Activated naive CD4-positive, alpha-beta T cell (primary cell): ENCODE measurements at regions not wholly inside any gene's neighbourhood (a gene's known extent, or its start where the extent isn't known, plus 50 kb on each side); places are given as distances from the start of the nearest gene placed in this dataset.
A peak's percentile ranks its signal among the peaks of the same experiment; 100 is the strongest.

Experiments
- DNase-seq, 4 experiments: peaks; one replicate each; lab custom pipeline; 2025; lab: John Stamatoyannopoulos, UW

GRCh38 chr18:73852789-73853549 is 294.7 kb downstream of the FBXO15 start:
- no peak for DNase-seq

GRCh38 chr18:73850782-73851181 is 296.9 kb downstream of the FBXO15 start:
- no peak for DNase-seq

GRCh38 chr18:73848656-73849055 is 299.0 kb downstream of the FBXO15 start:
- DNase-seq = no peak

DNA sequence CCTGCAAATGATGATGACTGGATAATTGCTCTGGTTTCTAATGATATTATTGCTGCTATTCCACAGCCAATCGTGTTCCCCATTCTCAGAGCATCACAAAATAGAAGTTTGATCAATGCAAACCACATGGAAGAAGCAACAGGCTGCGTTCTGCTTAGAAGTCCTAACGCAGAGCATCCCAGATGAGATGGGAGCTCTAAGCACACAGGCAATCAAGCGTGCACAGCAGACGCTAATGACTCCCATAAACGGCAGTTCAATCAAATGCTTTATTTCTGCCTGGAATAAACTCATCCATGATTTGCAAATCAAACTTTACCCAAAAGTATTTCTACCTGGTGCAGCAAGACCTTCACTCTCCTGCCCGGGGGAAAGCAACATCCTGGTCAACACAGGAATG is 304.2 kb downstream of the FBXO15 start:
- DNase-seq = no peak

- peak in 3 of 4 experiments; percentile 1 to 3 (median 2) for DNase-seq
Measured at GRCh38 chr18:73842795-73843394, 304.7 kb downstream of the FBXO15 start.

DNA sequence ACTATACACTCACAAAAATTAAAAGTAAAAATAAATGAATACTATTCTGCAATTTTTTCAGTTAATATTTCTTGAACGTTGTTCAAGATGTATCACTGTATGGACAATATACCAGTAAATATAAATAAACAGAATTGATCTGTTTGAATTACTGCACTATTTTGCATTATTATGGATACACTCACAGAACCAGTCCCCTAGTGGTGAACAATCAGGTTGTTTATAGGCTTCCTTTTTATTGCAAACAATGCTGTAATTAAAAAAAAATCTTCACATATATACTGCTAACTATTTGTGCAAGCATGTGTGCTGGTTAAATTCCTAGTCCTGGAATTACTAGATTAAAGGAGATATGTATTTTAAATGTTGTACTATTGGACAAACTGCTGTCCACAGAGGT is 306.0 kb downstream of the FBXO15 start:
- DNase-seq = no peak

- DNase-seq = no peak
Measured at GRCh38 chr18:73840319-73840945, 307.2 kb downstream of the FBXO15 start.

GRCh38 chr18:73839441-73839840 is 308.2 kb downstream of the FBXO15 start:
- DNase-seq = no peak

GRCh38 chr18:73838107-73838506 is 309.5 kb downstream of the FBXO15 start:
- no peak for DNase-seq

- DNase-seq = no peak
Measured at GRCh38 chr18:73835656-73836364, 311.8 kb downstream of the FBXO15 start.

- DNase-seq = no peak
Measured at GRCh38 chr18:73835039-73835438, 312.6 kb downstream of the FBXO15 start.

GRCh38 chr18:73831688-73832087 is 315.9 kb downstream of the FBXO15 start:
- DNase-seq = no peak

DNA sequence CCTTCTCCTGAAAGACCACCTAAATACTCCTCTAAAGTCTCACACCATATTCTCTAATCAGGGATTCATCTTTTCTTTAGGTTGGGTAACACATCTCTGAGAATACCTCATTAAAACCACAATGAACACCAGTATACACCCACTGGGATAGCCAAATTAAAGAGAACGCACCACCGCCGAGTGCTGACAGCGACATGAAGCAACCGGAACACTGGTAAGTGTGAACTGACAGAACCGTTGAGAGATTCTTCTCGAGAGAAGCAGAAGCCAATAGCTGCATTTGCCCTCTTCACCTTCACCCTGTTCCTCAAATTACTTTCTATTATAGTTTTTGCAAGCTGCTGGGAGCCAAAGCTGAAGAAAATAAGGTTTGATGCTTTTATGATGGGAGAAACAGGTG is 318.5 kb downstream of the FBXO15 start:
- DNase-seq = no peak

GRCh38 chr18:73827801-73828200 is 319.8 kb downstream of the FBXO15 start:
- no peak for DNase-seq

DNA sequence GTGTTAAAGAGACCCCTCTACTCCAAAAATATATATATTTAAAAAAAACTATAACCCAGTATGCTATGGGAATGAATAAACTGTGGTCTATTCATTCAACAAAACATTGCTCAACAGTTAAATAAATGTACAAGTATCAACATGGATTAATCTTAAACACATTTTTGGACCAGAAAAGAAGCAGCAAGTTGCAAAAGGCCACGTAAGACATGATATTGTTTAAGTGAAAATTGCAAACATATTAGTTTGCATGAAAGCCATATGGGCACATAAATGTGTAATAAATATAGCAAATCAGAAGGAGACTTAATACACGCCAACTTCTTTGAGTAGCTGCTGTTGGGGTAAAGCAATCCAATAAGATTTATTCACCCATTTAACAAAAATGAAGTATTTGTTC is 321.5 kb downstream of the FBXO15 start:
- DNase-seq = no peak

DNA sequence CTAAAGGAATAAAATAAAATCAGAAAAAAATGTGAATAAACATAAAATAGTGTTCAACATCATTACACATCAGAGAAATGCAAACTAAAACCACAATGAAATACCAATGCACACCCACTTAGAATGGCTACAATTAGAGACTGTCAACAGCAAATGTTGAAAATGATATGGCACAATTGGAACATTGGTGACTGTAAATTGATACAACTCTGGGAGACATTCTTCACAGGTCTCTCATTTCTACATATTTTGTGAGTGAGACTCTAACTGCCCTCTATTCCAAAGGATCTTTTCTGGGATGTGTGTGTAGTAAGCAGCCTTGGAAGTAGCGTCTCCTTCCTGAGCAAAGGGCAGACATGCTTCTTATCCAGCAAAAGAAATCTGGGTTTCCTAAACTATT is 323.0 kb downstream of the FBXO15 start:
- no peak for DNase-seq

DNA sequence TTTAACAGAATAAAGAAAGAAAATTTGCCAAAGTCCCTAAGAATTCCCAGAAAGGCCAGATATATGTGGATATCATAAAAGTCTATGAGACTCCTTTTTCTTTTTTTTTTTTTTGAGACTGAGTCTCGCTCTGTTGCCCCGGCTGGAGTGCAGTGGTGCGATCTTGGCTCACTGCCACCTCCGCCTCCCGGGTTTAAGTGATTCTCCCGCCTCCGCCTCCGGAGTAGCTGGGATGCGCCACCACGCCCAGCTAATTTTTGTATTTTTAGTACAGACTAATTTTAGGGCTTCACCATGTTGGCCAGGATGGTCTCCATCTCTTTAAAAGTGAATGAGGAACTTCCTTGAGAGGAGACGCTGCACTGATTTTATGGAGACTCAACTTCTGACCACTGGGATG is 335.2 kb downstream of the FBXO15 start:
- DNase-seq = no peak

GRCh38 chr18:73807551-73808192 is 340.0 kb downstream of the FBXO15 start:
- no peak for DNase-seq

GRCh38 chr18:73805991-73806390 is 341.6 kb downstream of the FBXO15 start:
- no peak for DNase-seq

DNA sequence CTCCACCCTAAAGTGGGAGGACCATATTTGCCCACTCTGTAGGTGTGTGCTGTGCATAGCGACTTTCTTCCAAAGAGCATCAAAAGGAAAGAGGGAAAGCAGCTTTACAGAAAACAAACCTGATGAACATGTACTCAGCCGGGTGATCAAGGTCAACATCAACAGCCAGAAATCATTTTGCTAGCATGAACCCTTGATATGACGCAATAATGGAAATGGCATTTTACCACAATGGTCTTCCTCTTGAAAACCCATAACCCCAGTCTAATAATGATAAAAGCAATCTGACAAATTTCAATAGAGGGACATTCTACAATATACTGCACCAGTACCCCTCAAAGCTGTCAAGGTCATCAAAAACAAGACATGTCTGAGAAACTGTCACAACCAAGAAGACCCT is 350.2 kb downstream of the FBXO15 start:
- DNase-seq = no peak

- DNase-seq = no peak
Measured at GRCh38 chr18:73793386-73793785, 354.2 kb downstream of the FBXO15 start.

GRCh38 chr18:73791081-73791480 is 356.6 kb downstream of the FBXO15 start:
- DNase-seq = no peak
